Gastroesophageal sphincter (tissue), 3 donors: ENCODE measurements at regions not wholly inside any gene's neighbourhood (a gene's known extent, or its start where the extent isn't known, plus 50 kb on each side); places are given as distances from the start of the nearest gene placed in this dataset.

ENCODE experiments used
- EP300 ChIP-seq: sonication (generic); formaldehyde crosslinking; IDR thresholded peaks from one replicate; pipeline ENCODE4 v1.6.1; 2017; ENCODE audit warnings: antibody characterized with exemption, mild to moderate bottlenecking
- POLR2A ChIP-seq, 2 donors: fragments of 450-650 bp; IDR thresholded peaks; one replicate each; pipeline ENCODE4 v1.6.1; 2017; ENCODE audit warnings: antibody characterized with exemption in 2 of 2, mild to moderate bottlenecking in 2 of 2, moderate library complexity in 1 of 2
- POLR2AphosphoS5 ChIP-seq: sonication (generic); formaldehyde crosslinking; IDR thresholded peaks from one replicate; pipeline ENCODE4 v1.6.1; 2017; ENCODE audit warnings: antibody characterized with exemption
- TF ChIP-seq, protein P1 (sequence below), 4 experiments: fragments of 200-600 bp in 2 of 4; fragments of 450-650 bp in 2 of 4; sonication (generic) in 1 of 4; IDR thresholded peaks; one replicate each; pipeline ENCODE4 v1.5.1; 2017 to 2019; ENCODE audit warnings: antibody characterized with exemption in 4 of 4, mild to moderate bottlenecking in 2 of 4, moderate library complexity in 2 of 4

DNA sequence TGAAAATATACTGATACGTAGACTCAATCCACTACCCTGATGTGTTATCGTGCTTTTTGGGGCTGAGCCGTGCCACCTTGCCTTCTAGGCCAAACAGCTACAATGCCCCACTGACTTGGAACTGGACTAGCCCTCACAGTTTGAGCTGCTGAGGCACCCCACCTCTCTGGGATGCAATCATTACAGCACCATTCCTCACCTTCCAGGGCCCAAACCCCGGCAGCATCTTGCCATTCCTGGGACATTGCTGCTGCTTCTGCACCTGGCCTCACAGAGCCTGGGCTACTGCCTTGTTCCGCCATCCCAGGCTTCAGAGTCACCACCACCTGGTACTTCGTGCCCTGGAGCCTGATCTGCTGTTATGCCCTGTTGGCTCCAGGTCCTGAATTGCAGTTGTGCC is 89.5 kb upstream of the SNCAIP start:
- TF ChIP-seq, protein P1, sequence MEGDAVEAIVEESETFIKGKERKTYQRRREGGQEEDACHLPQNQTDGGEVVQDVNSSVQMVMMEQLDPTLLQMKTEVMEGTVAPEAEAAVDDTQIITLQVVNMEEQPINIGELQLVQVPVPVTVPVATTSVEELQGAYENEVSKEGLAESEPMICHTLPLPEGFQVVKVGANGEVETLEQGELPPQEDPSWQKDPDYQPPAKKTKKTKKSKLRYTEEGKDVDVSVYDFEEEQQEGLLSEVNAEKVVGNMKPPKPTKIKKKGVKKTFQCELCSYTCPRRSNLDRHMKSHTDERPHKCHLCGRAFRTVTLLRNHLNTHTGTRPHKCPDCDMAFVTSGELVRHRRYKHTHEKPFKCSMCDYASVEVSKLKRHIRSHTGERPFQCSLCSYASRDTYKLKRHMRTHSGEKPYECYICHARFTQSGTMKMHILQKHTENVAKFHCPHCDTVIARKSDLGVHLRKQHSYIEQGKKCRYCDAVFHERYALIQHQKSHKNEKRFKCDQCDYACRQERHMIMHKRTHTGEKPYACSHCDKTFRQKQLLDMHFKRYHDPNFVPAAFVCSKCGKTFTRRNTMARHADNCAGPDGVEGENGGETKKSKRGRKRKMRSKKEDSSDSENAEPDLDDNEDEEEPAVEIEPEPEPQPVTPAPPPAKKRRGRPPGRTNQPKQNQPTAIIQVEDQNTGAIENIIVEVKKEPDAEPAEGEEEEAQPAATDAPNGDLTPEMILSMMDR (IDR thresholded peaks at IDR 0.05) = no peak
- TF ChIP-seq POLR2A (IDR thresholded peaks at IDR 0.05) (no peak), POLR2AphosphoS5 (no peak), EP300 (no peak)
